Mesenchymal stem cell (in vitro differentiated cells and primary cell): ENCODE measurements at regions not wholly inside any gene's neighbourhood (a gene's known extent, or its start where the extent isn't known, plus 50 kb on each side); places are given as distances from the start of the nearest gene placed in this dataset.
"Not testable (repeated sequence)": the region's sequence is repeated elsewhere in the genome, so short reads cannot be mapped to it uniquely, and the experiment has no call there.

ENCODE experiments used
- DNase-seq: peaks from one replicate; pipeline ENCODE4 v3.0.0-alpha.2; 2013
- H2AFZ ChIP-seq: one replicate; pipeline ENCODE4 v1.6.1; 2013; ENCODE audit warnings: low read depth, mild to moderate bottlenecking, control low read depth, inconsistent platforms, low read length, moderate library complexity
- H2AK5ac ChIP-seq: 2 replicates; pipeline ENCODE4 v1.6.1; 2013; ENCODE audit warnings: low read length, moderate library complexity, mild to moderate bottlenecking, inconsistent platforms; ENCODE audit not compliant: severe bottlenecking
- H2BK120ac ChIP-seq: one replicate; pipeline ENCODE4 v1.6.1; 2013; ENCODE audit warnings: low read depth, mild to moderate bottlenecking, inconsistent platforms, low read length, moderate library complexity
- H2BK12ac ChIP-seq, 2 experiments: one replicate each; pipeline ENCODE4 v1.6.1; 2013; ENCODE audit warnings: inconsistent platforms in 2 of 2, low read length in 2 of 2, mild to moderate bottlenecking in 2 of 2, moderate library complexity in 2 of 2, control low read depth in 1 of 2
- H2BK15ac ChIP-seq: one replicate; pipeline ENCODE4 v1.6.1; 2013; ENCODE audit warnings: mild to moderate bottlenecking, low read depth, inconsistent platforms; ENCODE audit not compliant: poor library complexity, severe bottlenecking
- H2BK5ac ChIP-seq: 2 replicates; pipeline ENCODE4 v1.6.1; 2013; ENCODE audit warnings: low read depth, mild to moderate bottlenecking, low read length, control low read depth, inconsistent platforms; ENCODE audit not compliant: poor library complexity, severe bottlenecking
- H3K14ac ChIP-seq, 2 experiments: one replicate each; pipeline ENCODE4 v1.6.1; 2013; ENCODE audit warnings: inconsistent platforms in 2 of 2, low read length in 2 of 2, control low read depth in 1 of 2, mild to moderate bottlenecking in 1 of 2, moderate library complexity in 1 of 2
- H3K18ac ChIP-seq, 2 experiments: one replicate each; pipeline ENCODE4 v1.6.1; 2013; ENCODE audit warnings: inconsistent platforms in 2 of 2, low read length in 2 of 2, control low read depth in 1 of 2, low read depth in 1 of 2, mild to moderate bottlenecking in 1 of 2
- H3K23ac ChIP-seq, 2 experiments: one replicate each; pipeline ENCODE4 v1.6.1; 2013; ENCODE audit warnings: inconsistent platforms in 2 of 2, low read length in 2 of 2, mild to moderate bottlenecking in 2 of 2, moderate library complexity in 2 of 2, control low read depth in 1 of 2
- H3K27ac ChIP-seq: 2 replicates; pipeline ENCODE4 v1.5.1; 2013; ENCODE audit warnings: mild to moderate bottlenecking, moderate library complexity, low read length, control low read depth, inconsistent platforms; ENCODE audit not compliant: poor library complexity, severe bottlenecking
- H3K27me3 ChIP-seq, 2 experiments: 2 replicates each; pipeline versions ENCODE4 v1.6.1 to v1.7.0; 2013; ENCODE audit warnings: low read length in 2 of 2, mild to moderate bottlenecking in 2 of 2, moderate library complexity in 2 of 2, control low read depth in 1 of 2, inconsistent platforms in 1 of 2; ENCODE audit not compliant: control insufficient read depth in 1 of 2, insufficient read depth in 1 of 2
- H3K36me3 ChIP-seq, 2 experiments: 2 replicates each; pipeline versions ENCODE4 v1.6.1 to v1.7.0; 2013; ENCODE audit warnings: low read length in 2 of 2, control low read depth in 1 of 2, inconsistent platforms in 1 of 2, low read depth in 1 of 2, mild to moderate bottlenecking in 1 of 2; ENCODE audit not compliant: insufficient read depth in 2 of 2, control insufficient read depth in 1 of 2
- H3K4ac ChIP-seq, 2 experiments: one replicate each; pipeline ENCODE4 v1.6.1; 2013; ENCODE audit warnings: inconsistent platforms in 2 of 2, low read length in 2 of 2, mild to moderate bottlenecking in 2 of 2, moderate library complexity in 2 of 2, control low read depth in 1 of 2, low read depth in 1 of 2
- H3K4me1 ChIP-seq: 2 replicates; pipeline ENCODE4 v1.6.1; 2013; ENCODE audit warnings: low read depth, low read length, control low read depth; ENCODE audit not compliant: control insufficient read depth, insufficient read depth
- H3K4me2 ChIP-seq: 2 replicates; pipeline ENCODE4 v1.6.1; 2013; ENCODE audit warnings: low read length, mild to moderate bottlenecking, inconsistent platforms; ENCODE audit not compliant: poor library complexity, severe bottlenecking
- H3K4me3 ChIP-seq, 2 experiments: 2 replicates each; pipeline versions ENCODE4 v1.5.1 to v1.7.0; 2013; ENCODE audit warnings: low read length in 2 of 2, mild to moderate bottlenecking in 2 of 2, control low read depth in 1 of 2, low read depth in 1 of 2; ENCODE audit not compliant: insufficient read depth in 1 of 2
- H3K79me1 ChIP-seq: replicated peaks from 2 replicates; pipeline ENCODE4 v1.6.1; 2013; ENCODE audit warnings: mild to moderate bottlenecking, control low read depth, low read length, inconsistent platforms; ENCODE audit not compliant: poor library complexity, severe bottlenecking
- H3K9ac ChIP-seq: 2 replicates; pipeline ENCODE4 v1.7.0; 2013; ENCODE audit warnings: mild to moderate bottlenecking, low read length, moderate library complexity
- H3K9me3 ChIP-seq: 2 replicates; pipeline ENCODE4 v1.7.0; 2013; ENCODE audit warnings: mild to moderate bottlenecking, low read length; ENCODE audit not compliant: control insufficient read depth
- H4K8ac ChIP-seq: one replicate; pipeline ENCODE4 v1.6.1; 2013; ENCODE audit warnings: inconsistent platforms, mild to moderate bottlenecking, low read length, moderate library complexity
- H4K91ac ChIP-seq: one replicate; pipeline ENCODE4 v1.6.1; 2013; ENCODE audit warnings: mild to moderate bottlenecking, low read length, inconsistent platforms
- WGBS: methylation state at CpG from one replicate; pipeline ENCODE4 v1.1.7; 2013; ENCODE audit warnings: mixed read lengths; 5-methylcytosine and 5-hydroxymethylcytosine counted together

GRCh38 chr22:11606047-11607000 is 3921.7 kb upstream of the OR11H1 start:
- not testable (repeated sequence) for H2AFZ ChIP-seq, H2AK5ac ChIP-seq, H3K4ac ChIP-seq, H2BK15ac ChIP-seq, H3K23ac ChIP-seq, DNase-seq, H3K4me3 ChIP-seq, H3K79me1 ChIP-seq, H4K8ac ChIP-seq, H2BK120ac ChIP-seq, H3K9ac ChIP-seq, H3K36me3 ChIP-seq, H3K4me1 ChIP-seq, H3K18ac ChIP-seq, H4K91ac ChIP-seq, H3K14ac ChIP-seq, H3K4me2 ChIP-seq, H3K27me3 ChIP-seq, H3K27ac ChIP-seq, H2BK12ac ChIP-seq, H2BK5ac ChIP-seq
- 92% methylated on average over 42 of the region's 42 CpGs for WGBS
- peaks cover 16% of the 10 kb centered on the region for H3K9me3 ChIP-seq

- not testable (repeated sequence) for H3K4me3 ChIP-seq, H2BK15ac ChIP-seq, H3K18ac ChIP-seq, H3K27ac ChIP-seq, H3K9ac ChIP-seq, H2AK5ac ChIP-seq, H3K14ac ChIP-seq, H2BK5ac ChIP-seq, H3K23ac ChIP-seq, H4K8ac ChIP-seq, H3K79me1 ChIP-seq, H3K36me3 ChIP-seq, H4K91ac ChIP-seq, H3K4ac ChIP-seq, H2AFZ ChIP-seq, H3K27me3 ChIP-seq, H3K4me1 ChIP-seq, H2BK12ac ChIP-seq, H2BK120ac ChIP-seq, H3K4me2 ChIP-seq, DNase-seq
- WGBS: 84% methylated on average over 7 of the region's 8 CpGs
- H3K9me3 ChIP-seq: peaks cover 16% of the 10 kb centered on the region
Measured at GRCh38 chr22:11607215-11607614, 3920.8 kb upstream of the OR11H1 start.

DNA sequence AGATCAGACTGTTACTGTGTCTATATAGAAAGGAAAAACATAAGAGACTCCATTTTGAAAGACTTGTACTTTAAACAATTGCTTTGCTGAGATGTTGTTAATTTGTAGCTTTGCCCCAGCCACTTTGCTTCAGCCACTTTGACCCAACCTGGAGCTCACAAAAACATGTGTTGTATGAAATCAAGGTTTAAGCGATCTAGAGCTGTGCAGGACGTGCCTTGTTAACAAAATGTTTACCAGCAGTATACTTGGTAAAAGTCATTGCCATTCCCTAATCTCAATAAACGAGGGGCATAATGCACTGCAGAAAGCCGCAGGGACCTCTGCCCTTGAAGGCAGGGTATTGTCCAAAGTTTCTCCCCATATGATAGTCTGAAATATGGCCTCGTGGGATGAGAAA is 3919.5 kb upstream of the OR11H1 start:
- not testable (repeated sequence) for H2BK120ac ChIP-seq, DNase-seq, H3K9ac ChIP-seq, H4K8ac ChIP-seq, H3K4me2 ChIP-seq, H3K14ac ChIP-seq, H3K23ac ChIP-seq, H3K4me3 ChIP-seq, H3K27ac ChIP-seq, H3K18ac ChIP-seq, H2BK5ac ChIP-seq, H3K4me1 ChIP-seq, H3K36me3 ChIP-seq, H2BK12ac ChIP-seq, H3K4ac ChIP-seq, H2BK15ac ChIP-seq, H2AFZ ChIP-seq, H4K91ac ChIP-seq, H2AK5ac ChIP-seq, H3K27me3 ChIP-seq, H3K79me1 ChIP-seq
- 66% methylated on average over 5 of the region's 5 CpGs for WGBS
- peaks cover 13% of the 10 kb centered on the region for H3K9me3 ChIP-seq

- H3K14ac ChIP-seq, DNase-seq, H3K27ac ChIP-seq, H3K4ac ChIP-seq, H3K4me2 ChIP-seq, H3K23ac ChIP-seq, H4K91ac ChIP-seq, H2BK120ac ChIP-seq, H3K36me3 ChIP-seq, H2AK5ac ChIP-seq, H2BK5ac ChIP-seq, H4K8ac ChIP-seq, H3K4me3 ChIP-seq, H3K79me1 ChIP-seq, H3K9ac ChIP-seq, H2BK12ac ChIP-seq, H2AFZ ChIP-seq, H2BK15ac ChIP-seq, H3K27me3 ChIP-seq, H3K18ac ChIP-seq, H3K4me1 ChIP-seq: not testable (repeated sequence)
- peaks cover 13% of the 10 kb centered on the region for H3K9me3 ChIP-seq
- 81% methylated on average over 3 of the region's 4 CpGs for WGBS
Measured at GRCh38 chr22:11609193-11609592, 3918.8 kb upstream of the OR11H1 start.
